ENCODE measurements at regions not wholly inside any gene's neighbourhood (a gene's known extent, or its start where the extent isn't known, plus 50 kb on each side); places are given as distances from the start of the nearest gene placed in this dataset.

GRCh38 chr6:152897807-152898399 is 84.9 kb downstream of the FBXO5 start:
- no peak overlapping the region for H3K27ac ChIP-seq (ENCODE audit: low read length)
- no peak overlapping the region for H2AFZ ChIP-seq (ENCODE audit: low read depth, low read length)
- H3F3A ChIP-seq (ENCODE audit: insufficient read depth, low read length, poor library complexity, severe bottlenecking), result no peaks in the 10 kb centered on the region
- no peaks in the 10 kb centered on the region for H3K9me3 ChIP-seq (ENCODE audit: low read length)
- H3K9ac ChIP-seq (ENCODE audit: low read length), result no peak overlapping the region
- TF ChIP-seq POLR2AphosphoS5 (IDR thresholded peaks at IDR 0.05), result no peak
- peak; percentile 52 for TF ChIP-seq CTCF (IDR thresholded peaks at IDR 0.05; ENCODE audit: poor library complexity, severe bottlenecking)
- H3K4me3 ChIP-seq (ENCODE audit: low read length), result no peak overlapping the region
- H4K20me1 ChIP-seq (ENCODE audit: insufficient read depth), result no peaks in the 10 kb centered on the region
- H3K27me3 ChIP-seq (ENCODE audit: insufficient read depth, low read depth, low read length), result no peaks in the 10 kb centered on the region
- no peaks in the 10 kb centered on the region for H3K36me3 ChIP-seq (ENCODE audit: insufficient read depth, low read length)
- H3K79me2 ChIP-seq (replicated peaks; ENCODE audit: insufficient read depth, low read length), result no peaks in the 10 kb centered on the region
- no peaks in the 10 kb centered on the region for H3K9me2 ChIP-seq (ENCODE audit: insufficient read depth, low read length)
- H3K4me2 ChIP-seq (ENCODE audit: low read length), result no peak overlapping the region

- no peaks in the 10 kb centered on the region for H3K9me3 ChIP-seq (ENCODE audit: low read length)
- H3K4me2 ChIP-seq (ENCODE audit: low read length), result no peak overlapping the region
- H3K9ac ChIP-seq (ENCODE audit: low read length), result no peak overlapping the region
- H3K27me3 ChIP-seq (ENCODE audit: insufficient read depth, low read depth, low read length), result no peaks in the 10 kb centered on the region
- no peak for TF ChIP-seq EP300 (conservative IDR thresholded peaks at IDR 0.05; ENCODE audit: poor library complexity, severe bottlenecking)
- TF ChIP-seq RAD21 (conservative IDR thresholded peaks at IDR 0.05), result no peak
- no peak for TF ChIP-seq MXI1 (conservative IDR thresholded peaks at IDR 0.05; ENCODE audit: poor library complexity, severe bottlenecking)
- TF ChIP-seq REST (IDR thresholded peaks at IDR 0.05; ENCODE audit: borderline replicate concordance), result no peak
- no peak for TF ChIP-seq POLR2AphosphoS5 (IDR thresholded peaks at IDR 0.05)
- no peak for TF ChIP-seq CTCF (IDR thresholded peaks at IDR 0.05; ENCODE audit: poor library complexity, severe bottlenecking)
- no peak for TF ChIP-seq SMC3 (conservative IDR thresholded peaks at IDR 0.05; ENCODE audit: poor library complexity)
- TF ChIP-seq EZH2 (IDR thresholded peaks at IDR 0.05; ENCODE audit: borderline replicate concordance, insufficient read depth, low read length, poor library complexity, severe bottlenecking), result no peak
- TF ChIP-seq TAF1 (IDR thresholded peaks at IDR 0.05; ENCODE audit: low read depth), result no peak
- H3K4me3 ChIP-seq (ENCODE audit: low read length), result no peak overlapping the region
- no peak overlapping the region for H2AFZ ChIP-seq (ENCODE audit: low read depth, low read length)
- H3K9me2 ChIP-seq (ENCODE audit: insufficient read depth, low read length), result no peaks in the 10 kb centered on the region
- H3F3A ChIP-seq (ENCODE audit: insufficient read depth, low read length, poor library complexity, severe bottlenecking), result no peaks in the 10 kb centered on the region
- H3K79me2 ChIP-seq (replicated peaks; ENCODE audit: insufficient read depth, low read length), result no peaks in the 10 kb centered on the region
- H3K36me3 ChIP-seq (ENCODE audit: insufficient read depth, low read length), result no peaks in the 10 kb centered on the region
- no peaks in the 10 kb centered on the region for H4K20me1 ChIP-seq (ENCODE audit: insufficient read depth)
- H3K27ac ChIP-seq (ENCODE audit: low read length), result no peak overlapping the region
Observed at GRCh38 chr6:152904678-152905077, 78.2 kb downstream of the FBXO5 start.
